ENCODE measurements at regions not wholly inside any gene's neighbourhood (a gene's known extent, or its start where the extent isn't known, plus 50 kb on each side); places are given as distances from the start of the nearest gene placed in this dataset.

- DNase-seq (ENCODE audit: low spot score) = no peak
Measured at GRCh38 chr20:52779125-52779524, 193.0 kb upstream of the TSHZ2 start.

GRCh38 chr20:52777171-52777570 lies 195.0 kb upstream of the TSHZ2 start:
- DNase-seq (ENCODE audit: low spot score) = no peak

GRCh38 chr20:52775786-52776185 lies 196.4 kb upstream of the TSHZ2 start:
- DNase-seq (ENCODE audit: low spot score) = no peak

GRCh38 chr20:52768694-52769093 lies 203.5 kb upstream of the TSHZ2 start:
- DNase-seq (ENCODE audit: low spot score) = no peak

GRCh38 chr20:52766645-52767435 lies 205.3 kb upstream of the TSHZ2 start:
- no peak for DNase-seq (ENCODE audit: low spot score)

- no peak for DNase-seq (ENCODE audit: low spot score)
Measured at GRCh38 chr20:52763321-52763853, 208.8 kb upstream of the TSHZ2 start.

GRCh38 chr20:52761867-52762266 lies 210.3 kb upstream of the TSHZ2 start:
- no peak for DNase-seq (ENCODE audit: low spot score)

GRCh38 chr20:52760791-52761190 lies 211.4 kb upstream of the TSHZ2 start:
- no peak for DNase-seq (ENCODE audit: low spot score)

GRCh38 chr20:52757411-52757810 lies 214.7 kb upstream of the TSHZ2 start:
- no peak for DNase-seq (ENCODE audit: low spot score)

GRCh38 chr20:52755744-52756143 lies 216.4 kb upstream of the TSHZ2 start:
- no peak for DNase-seq (ENCODE audit: low spot score)

- no peak for DNase-seq (ENCODE audit: low spot score)
Measured at GRCh38 chr20:52754366-52754765, 217.8 kb upstream of the TSHZ2 start.

- no peak for DNase-seq (ENCODE audit: low spot score)
Measured at GRCh38 chr20:52752023-52752422, 220.1 kb upstream of the TSHZ2 start.

- no peak for DNase-seq (ENCODE audit: low spot score)
Measured at GRCh38 chr20:52751571-52751970, 220.6 kb upstream of the TSHZ2 start.

GRCh38 chr20:52749938-52750337 lies 222.2 kb upstream of the TSHZ2 start:
- DNase-seq (ENCODE audit: low spot score) = no peak

- no peak for DNase-seq (ENCODE audit: low spot score)
Measured at GRCh38 chr20:52748990-52749389, 223.2 kb upstream of the TSHZ2 start.

GRCh38 chr20:52748285-52748932 lies 223.7 kb upstream of the TSHZ2 start:
- DNase-seq (ENCODE audit: low spot score) = no peak

- peak; percentile 24 for DNase-seq (ENCODE audit: low spot score)
Measured at GRCh38 chr20:52747845-52748284, 224.3 kb upstream of the TSHZ2 start.

GRCh38 chr20:52746770-52747169 lies 225.4 kb upstream of the TSHZ2 start:
- DNase-seq (ENCODE audit: low spot score) = no peak

GRCh38 chr20:52746190-52746589 lies 226.0 kb upstream of the TSHZ2 start:
- no peak for DNase-seq (ENCODE audit: low spot score)

GRCh38 chr20:52744441-52744840 lies 227.7 kb upstream of the TSHZ2 start:
- DNase-seq (ENCODE audit: low spot score) = no peak

GRCh38 chr20:52738081-52738480 lies 234.1 kb upstream of the TSHZ2 start:
- DNase-seq (ENCODE audit: low spot score) = no peak

GRCh38 chr20:52736507-52736906 lies 235.7 kb upstream of the TSHZ2 start:
- DNase-seq (ENCODE audit: low spot score) = no peak

GRCh38 chr20:52731093-52731492 lies 241.1 kb upstream of the TSHZ2 start:
- no peak for DNase-seq (ENCODE audit: low spot score)
